HG02678 (cell line): ENCODE measurements at regions not wholly inside any gene's neighbourhood (a gene's known extent, or its start where the extent isn't known, plus 50 kb on each side); places are given as distances from the start of the nearest gene placed in this dataset.
"Not testable (repeated sequence)": the region's sequence is repeated elsewhere in the genome, so short reads cannot be mapped to it uniquely, and the experiment has no call there.

ENCODE experiments used
- ATAC-seq: cut with Tn5 transposase; IDR thresholded peaks from one replicate; pipeline ENCODE4 v1.9.1; 2021; ENCODE audit warnings: mild to moderate bottlenecking, moderate library complexity; ENCODE audit not compliant: unreplicated experiment

DNA sequence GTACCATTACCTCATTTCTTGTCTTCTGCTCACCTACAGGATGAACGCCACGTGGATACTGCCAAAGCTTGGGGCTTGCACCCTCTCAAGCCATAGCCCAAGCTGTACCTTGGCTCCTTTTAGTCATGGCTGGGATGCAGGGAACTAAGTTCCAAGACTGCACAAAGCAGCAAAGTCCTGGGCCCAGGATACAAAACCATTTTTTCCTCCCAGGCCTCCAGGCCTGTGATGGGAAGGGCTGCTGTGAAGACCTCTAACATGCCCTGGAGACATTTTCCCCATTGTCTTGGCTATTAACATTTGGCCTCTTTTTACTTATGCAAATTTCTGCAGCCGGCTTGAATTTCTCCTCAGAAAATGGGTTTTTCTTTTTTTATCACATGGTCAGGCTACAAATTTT lies 795.1 kb upstream of the VRK2 start:
- ATAC-seq, result not testable (repeated sequence)

DNA sequence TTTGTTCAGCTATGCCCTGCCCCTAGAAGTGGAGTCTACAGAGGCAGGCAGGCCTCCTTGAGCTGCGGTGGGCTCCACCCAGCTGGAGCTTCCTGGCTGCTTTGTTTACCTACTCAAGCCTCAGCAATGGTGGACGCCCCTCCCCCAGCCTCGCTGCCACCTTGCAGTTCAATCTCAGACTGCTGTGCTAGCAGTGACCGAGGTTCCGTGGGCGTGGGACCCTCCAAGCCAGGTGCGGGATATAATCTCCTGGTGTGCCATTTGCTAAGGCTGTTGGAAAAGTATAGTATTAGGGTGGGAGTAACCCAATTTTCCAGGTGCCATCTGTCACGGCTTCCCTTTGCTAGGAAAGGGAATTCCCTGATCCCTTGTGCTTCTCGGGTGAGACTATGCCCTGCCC lies 770.2 kb upstream of the VRK2 start:
- not testable (repeated sequence) for ATAC-seq

DNA sequence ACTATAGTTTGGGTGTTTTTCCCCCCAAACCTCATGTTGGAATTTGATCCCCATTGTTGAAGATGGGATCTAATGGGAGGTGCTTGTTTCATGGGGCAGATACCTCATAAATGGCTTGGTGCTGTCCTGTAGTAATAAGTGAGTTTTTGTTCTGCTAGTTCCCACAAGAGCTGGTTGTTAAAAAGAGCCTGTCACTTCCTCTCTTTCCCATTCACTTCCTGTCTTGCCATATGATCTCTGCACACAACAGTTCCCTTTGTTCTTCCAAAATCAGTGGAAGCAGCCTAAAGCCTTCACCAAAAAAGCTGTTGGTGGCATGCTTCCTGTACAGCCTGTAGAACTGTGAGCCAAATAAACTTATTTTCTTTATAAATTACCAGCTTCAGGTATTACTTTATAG lies 768.2 kb upstream of the VRK2 start:
- ATAC-seq, result no peak

DNA sequence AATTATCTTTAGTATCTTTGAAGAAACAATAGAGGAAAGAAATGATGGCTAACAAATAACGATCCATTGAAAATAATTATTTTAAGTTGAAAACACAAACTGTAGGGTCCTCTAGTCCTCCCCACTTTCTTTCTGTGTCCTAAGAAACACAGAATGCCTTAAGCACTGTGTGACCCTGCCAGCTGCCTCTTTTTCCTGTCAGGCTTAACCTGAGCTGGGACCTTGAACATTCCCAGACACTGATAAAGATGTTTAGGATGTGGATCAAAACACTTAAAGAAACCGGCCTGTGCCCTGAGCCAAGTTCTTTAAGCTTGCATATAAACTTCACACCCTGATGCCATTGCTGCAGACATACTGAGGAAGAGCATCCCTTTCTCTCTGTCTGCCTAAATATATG lies 755.4 kb upstream of the VRK2 start:
- no peak for ATAC-seq

DNA sequence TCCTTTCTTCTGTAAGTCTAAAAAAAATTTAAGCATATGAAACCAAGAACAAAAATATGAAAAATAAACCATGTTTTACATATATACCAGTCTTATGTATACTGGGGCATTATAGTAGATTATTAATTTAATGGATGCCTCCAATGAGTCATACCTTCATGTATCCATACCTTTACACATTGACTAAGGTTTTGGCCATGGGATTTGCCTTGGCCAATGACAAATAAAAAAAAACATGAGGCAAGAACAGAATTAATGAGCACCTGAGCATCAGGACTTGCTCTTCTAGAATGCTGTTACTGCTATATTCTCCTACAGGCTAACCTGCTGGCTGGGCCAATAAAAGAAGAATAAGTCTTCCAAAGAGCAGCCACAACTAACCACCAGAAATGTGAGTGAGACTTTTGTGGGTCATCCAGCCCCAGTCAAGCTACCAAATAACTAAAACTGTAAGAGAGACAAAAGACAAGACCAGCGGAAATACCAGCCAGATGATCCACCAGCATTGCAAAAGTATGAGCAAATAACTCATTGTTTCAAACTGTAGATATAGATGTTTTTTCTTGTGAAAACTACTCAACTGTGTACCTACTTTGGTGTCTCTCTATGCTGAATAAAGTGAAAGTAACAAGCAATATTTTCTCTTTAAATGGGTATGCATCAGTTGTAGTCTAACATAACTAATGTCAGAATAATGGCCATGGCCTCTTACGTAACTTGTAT lies 749.6 kb upstream of the VRK2 start:
- ATAC-seq, result no peak

DNA sequence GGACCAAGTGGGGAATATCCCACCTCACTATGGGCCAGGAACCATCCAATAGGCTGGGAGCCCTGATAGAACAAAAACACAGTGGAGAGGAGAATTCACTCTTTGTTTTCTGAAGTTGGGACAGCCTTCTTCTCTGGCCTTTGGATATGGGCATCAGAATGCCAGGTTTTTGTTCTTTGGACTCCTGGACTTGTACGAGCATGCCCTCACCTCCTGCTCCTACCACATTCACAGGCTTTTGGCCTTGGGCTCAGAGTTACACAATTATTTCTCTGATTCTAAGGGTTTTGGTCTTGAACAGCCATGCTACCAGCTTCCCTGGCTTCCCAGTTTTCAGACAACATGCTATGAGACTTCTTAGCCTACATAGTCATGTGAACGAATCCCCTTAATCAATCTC lies 732.9 kb upstream of the VRK2 start:
- no peak for ATAC-seq

DNA sequence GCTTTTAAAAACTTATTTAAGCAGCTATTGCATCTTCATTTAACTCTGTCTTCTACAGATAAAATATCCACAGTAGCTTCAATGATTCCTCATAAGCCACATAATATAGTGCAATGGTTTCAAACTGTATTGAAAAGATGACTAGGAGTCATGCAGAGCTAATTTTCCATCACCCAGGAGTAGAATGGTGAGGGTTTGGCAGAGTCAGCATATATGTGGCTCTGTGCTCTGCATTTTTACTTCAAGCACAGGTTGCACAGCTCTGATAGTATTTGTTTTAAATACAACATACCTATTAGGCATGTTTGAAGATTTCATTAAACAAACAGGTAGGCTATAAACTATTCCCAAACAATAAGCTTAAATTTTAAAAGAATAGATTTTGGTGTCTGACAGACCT lies 731.9 kb upstream of the VRK2 start:
- no peak for ATAC-seq

DNA sequence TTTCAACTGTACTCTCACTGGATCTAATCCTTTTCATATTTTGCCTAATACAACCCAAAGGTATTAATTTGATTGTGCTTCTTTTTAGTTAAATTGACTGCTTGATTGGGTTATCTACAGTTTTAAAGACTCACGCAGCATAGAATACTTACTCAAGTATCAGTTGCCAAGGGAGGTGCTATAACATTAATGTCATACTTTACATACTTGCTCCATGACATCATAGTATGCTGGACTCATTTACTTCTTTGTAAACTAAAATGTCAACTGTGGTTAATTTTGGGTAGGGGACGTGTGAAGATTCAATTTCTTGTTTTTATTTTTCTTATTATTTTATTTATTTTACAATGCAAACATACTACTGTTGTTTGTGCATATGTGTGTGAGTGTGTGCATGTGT lies 716.2 kb upstream of the VRK2 start:
- ATAC-seq, result no peak

DNA sequence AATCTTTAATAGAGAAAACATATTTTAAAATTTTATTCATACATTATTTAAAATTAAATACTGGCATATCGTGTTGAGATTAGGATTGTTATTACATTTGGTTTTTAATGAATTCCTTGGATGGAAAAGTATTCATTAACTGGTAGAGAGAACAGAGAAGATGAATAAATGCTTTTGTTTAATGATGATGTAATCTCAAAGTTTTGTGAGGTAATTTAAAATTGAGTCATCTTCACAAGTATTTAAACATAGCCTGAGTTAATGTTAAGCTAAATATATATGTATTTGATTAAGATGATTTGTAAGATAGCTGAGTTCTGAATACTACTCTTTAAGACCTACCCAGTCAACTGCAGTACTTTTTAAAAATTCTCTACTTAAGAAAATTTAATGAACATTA lies 713.4 kb upstream of the VRK2 start:
- no peak for ATAC-seq

DNA sequence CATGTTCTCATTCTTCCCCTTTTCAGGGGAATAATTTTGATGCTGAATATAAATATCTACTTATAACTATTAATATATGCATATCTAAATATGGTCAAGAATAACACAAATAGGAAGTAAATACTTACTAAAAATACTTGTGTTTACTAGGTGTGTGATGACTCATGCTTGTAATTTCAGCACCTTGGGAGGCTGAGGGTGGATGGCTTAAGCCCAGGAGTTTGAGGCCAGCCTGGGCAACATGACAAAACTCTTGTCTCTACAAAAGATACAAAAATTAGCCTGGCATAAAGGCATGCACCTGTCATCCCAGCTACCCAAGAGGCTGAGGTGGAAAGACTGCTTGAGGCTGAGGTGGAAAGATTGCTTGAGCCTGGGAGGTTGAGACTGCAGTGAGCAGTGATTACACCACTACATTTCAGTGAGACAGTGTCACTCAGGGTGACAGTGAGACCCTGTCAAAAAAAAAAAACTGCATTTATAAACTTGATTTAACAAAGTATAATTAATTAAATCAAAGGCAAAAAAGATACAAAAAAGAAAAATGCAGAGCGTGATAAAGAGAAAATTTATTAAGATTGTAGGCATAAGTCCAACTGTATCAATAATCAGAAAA lies 703.1 kb upstream of the VRK2 start:
- no peak for ATAC-seq

DNA sequence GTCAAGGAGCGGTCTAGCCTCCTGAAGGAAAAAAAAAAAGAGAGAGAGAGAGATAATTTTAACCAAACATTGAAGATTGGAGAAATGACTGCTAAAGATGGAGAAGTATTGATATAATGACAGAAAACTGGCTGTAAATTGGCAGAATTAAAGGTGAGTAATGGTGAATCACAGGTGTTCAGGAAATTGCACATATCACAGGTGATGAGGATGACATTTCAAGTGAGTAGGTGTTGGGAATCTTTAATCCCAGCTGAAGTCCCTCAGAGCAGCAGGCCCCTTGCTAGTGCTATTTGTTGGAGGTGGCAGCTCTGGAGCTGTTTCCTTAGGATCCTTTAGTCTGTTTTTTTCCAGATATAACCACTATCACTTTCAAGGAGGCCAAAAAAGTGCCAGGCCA lies 678.4 kb upstream of the VRK2 start:
- no peak for ATAC-seq

DNA sequence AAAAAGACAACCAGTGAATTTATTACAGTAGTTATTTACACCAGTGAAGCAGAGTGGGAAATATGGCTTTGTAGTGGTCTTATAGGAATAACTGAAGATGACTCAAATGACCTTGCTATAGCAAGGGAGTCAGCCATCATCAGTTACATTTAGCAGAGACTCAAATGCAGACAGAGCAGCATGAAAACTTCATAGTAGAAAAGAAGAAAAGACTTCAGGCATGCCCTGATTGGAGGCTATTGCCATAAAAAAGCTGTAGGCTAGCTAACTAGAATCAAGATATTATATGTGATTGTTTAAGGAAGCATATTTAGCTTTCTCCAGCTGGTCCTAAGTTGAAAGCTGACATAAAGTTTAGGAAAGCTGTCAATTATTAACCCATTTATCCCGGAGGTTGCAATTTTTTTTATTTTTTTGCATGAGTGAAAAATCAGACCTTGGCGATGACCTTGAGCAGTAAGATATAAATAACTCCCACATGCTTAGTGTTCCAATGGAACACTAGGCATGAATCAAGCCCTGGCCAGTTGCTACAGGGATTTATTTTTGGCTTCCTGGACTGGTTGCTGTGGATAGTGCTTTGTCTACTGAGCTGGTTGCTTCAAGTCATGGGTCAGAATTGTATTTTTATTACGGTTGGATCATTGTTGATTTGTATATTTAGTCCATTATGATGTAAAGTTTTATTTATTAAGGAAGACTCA lies 675.6 kb upstream of the VRK2 start:
- ATAC-seq, result no peak

DNA sequence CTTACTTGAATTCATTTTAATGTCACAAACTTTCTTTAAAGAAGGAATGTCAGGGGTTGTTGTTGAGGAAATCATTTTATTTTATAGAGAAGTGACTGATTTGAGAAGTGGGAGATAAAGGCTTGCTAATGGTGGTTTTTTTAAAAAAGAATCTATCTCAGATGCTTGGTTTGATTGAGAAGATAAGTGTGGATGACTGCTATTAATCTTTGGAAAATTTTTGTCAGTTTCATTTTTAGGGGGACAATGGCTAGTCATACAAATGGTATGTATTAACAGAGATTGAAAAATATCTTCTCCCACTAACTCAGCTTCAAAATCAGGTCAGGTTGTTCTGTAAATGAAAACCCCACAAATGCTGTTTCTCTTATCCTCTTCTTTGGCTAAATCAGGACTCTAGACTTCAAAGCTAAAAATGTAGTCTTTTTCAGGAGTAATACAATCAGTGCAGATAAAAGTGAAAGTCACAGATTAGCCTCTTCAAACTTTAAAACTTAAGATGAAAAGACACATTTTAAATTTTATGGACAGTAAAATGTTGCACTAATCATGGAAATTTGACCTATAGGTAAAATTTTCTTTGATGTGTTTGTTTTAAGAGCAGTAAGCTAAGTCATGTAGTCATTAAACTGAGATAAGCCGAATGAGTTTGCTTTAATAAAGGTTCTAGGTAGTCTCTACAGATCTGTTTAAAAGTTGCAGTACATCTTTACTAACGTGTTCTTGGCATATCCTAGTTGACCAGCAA lies 674.2 kb upstream of the VRK2 start:
- ATAC-seq, result no peak

DNA sequence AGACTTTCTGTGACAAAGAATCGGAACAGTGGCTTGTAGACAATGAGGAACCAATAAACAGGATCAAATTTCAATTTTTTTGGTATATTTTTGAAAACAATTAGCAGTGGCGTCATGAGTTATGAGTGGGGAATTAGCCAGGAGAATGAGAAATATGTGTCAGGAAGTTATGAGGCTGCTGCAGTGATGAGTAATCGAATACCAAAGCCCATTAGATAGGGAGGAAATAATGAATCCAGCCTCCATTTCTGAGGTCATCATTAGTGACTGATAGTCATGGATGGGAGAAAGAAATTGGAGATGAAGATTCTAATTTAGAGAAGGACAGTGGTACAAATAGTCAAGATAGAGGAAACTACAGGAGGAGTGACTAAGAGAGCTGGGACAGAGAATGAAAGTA lies 673.1 kb upstream of the VRK2 start:
- ATAC-seq, result no peak

DNA sequence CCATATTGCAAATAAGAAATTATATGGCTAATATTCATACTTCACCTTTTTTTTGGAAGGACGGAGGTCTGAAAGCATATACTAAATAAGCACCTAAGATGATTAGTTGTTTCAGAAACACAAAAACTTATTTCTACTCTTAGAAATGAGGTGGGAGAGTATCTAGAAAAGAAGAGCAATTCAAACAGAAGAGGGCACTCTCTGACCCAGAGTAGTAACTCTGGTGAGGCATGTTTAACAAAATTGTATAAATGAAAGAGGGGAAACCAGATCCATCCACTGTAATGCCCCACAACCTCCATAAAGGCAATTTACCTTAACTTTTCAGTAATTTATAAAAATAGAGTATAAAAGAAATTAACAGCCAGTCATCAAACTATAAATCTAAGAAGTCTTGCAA lies 669.6 kb upstream of the VRK2 start:
- ATAC-seq, result no peak

DNA sequence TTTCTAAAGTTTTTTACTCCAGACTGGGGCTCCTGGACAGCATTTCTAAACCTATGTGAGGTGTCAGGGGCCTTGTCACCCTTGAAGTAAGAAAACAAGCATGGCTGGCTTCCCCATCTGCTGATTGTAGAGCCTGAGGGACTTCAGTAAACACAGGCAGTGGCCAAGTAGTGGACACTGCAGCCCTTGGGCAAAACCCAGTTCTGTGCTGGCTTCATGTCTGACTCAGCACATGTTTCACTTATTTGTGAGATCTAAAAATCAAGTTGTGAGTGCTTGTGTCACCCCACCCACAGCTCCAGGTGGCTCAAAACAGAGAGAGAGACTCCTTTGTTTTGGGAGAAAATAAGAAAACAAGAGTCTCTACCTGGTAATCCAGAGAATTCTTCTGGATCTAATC lies 660.3 kb upstream of the VRK2 start:
- ATAC-seq, result no peak

DNA sequence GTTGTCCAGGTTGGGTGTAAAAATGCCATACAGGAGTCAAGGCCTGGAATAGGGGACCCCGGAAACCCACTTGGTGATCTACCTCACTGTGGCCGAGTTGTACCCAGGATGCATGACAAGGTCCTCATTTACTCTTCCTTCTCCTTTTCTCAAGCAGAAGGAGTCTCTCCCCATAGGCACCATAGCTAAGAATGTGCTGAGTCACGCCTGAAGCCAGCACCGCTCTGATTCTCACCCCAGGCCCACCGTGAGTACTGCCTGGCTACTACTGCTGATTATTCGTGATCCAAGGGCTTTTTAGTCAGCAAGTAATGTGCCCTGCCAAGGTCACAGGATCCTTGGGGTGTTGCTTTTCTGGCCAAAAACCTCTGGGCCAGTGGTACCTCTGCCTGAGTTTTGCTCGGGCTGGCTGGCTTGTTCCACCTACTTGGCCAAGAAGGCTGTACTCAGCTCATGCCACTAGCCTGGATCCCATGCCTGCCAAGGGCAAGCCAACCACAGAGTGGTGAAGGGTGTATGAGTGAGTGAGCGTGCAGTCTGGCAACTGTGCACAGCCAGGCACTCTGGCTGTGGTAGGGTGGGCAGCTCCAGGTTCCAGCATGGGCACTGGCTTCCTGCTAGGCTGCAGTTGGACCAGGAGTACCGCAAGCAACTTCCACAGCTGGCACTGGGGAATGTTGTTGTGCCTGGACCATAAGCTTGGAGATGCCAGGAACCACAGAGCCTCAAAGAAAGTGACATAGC lies 650.1 kb upstream of the VRK2 start:
- no peak for ATAC-seq

DNA sequence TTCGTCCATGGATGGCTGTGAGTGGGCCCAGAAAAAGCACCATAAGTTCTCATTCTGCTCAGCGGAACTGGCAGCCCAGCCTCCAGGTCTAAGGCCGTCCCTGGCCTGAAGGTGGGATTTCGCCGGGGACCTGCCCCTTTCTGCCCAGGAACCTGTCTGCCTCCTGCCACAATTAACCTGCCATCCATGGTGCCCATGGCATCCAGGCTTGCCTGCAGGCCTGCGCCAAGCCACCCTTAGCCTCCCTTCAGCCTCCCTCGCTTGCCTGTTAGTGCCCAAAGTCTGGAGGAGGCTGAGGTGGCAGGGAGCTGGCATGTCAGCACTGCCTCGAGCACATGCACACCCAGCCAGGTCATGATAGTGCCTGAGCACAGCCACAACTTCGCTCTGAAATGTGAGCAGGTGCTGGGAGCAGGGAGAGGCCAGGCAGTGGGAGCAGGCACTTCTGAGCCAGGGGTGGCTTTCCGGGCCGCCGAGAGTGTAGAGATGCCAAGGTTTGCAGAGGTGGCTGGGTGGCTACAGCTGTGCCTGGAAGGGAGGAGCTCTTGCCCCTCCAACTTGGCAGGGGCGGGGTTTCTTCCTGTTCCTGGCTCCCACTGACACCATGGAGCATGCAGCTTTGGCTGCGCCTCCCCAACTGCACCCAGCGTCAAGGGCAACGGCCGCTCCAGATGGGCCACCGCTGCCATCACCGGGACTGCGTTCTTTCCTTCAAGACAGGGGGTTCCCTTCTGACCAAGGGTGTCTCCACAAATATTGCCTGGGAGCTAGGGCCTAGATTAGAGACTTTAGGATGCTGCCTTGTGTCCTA lies 648.9 kb upstream of the VRK2 start:
- ATAC-seq, result no peak

DNA sequence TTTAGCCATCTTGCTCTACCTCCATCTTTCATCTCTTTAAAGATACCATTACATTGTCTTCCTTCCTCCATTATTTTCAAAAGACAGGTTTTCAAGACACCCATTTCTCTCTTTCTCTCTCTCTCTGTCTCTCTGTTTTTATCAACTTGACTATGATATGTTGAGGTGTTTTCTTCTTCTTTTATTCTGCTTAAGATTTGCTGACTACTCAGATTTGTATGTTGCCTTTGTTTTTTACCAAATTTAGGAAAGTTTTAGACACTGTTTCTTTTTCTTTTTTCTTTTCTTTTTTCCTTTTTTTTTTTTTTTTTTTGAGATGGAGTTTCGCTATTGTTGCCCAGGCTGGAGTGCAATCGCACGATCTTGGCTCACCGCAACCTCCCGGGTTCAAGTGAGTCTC lies 647.5 kb upstream of the VRK2 start:
- no peak for ATAC-seq

DNA sequence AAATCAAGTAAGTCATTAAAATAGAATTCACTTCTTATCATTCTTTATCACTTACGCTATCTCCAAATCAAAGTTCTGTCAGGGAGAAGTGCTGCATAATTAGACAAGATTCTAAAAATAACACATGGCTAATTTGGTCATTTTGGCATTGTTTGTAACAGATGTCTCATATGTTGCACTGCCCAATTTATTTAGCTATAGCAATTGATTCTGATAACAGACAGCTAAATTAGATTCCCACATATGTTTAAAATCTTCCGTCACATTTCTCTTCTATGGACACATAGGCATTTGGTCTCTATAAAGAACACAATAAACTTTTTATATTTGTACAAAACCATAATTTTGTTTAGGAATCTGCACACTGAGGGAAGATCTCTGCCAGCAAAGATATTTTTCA lies 644.5 kb upstream of the VRK2 start:
- no peak for ATAC-seq
